ENCODE measurements at regions not wholly inside any gene's neighbourhood (a gene's known extent, or its start where the extent isn't known, plus 50 kb on each side); places are given as distances from the start of the nearest gene placed in this dataset.

DNA sequence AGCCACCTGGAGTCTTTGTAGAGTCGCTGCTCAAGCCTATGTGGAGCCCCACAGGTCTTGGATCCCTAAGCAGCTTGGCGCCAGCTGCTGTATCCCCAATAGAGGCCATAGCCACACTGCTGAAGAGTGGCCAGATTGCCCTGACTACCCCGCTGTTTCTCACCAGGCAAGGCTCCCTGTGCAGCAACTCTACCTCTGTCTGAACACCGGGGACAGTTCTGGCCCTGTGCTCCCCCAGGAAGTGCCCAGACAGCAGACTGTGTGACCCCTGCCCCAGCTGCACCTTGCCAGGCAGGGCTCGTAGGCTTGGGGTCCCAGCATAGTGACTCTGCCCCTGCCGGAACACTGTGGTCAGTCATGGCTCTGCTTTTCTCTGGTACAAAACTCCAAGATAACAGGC, 53.5 kb upstream of the GALNT13 start:
- DNase-seq = no peak

- DNase-seq = no peak
Measured at GRCh38 chr2:153819074-153819473, 52.6 kb upstream of the GALNT13 start.

- DNase-seq = no peak
Measured at GRCh38 chr2:153819501-153819900, 52.2 kb upstream of the GALNT13 start.
